Testis (tissue), 2 donors: ENCODE measurements at regions not wholly inside any gene's neighbourhood (a gene's known extent, or its start where the extent isn't known, plus 50 kb on each side); places are given as distances from the start of the nearest gene placed in this dataset.

Source experiments
- CTCF ChIP-seq, 3 experiments: fragments of 450-650 bp in 2 of 3; fragments of 200-600 bp in 1 of 3; sonication (generic) in 1 of 3; IDR thresholded peaks; one replicate each; pipeline ENCODE4 v1.5.1; 2016 to 2019; ENCODE audit warnings: antibody characterized with exemption in 3 of 3, mild to moderate bottlenecking in 2 of 3, moderate library complexity in 1 of 3
- POLR2A ChIP-seq: fragments of 450-650 bp; IDR thresholded peaks from one replicate; pipeline ENCODE4 v1.6.1; 2017; ENCODE audit warnings: antibody characterized with exemption, mild to moderate bottlenecking, moderate library complexity

- TF ChIP-seq CTCF (IDR thresholded peaks at IDR 0.05) (no peak), POLR2A (no peak)
These were observed 60.6 kb upstream of the SLC2A1 start for GRCh38 chr1:43019226-43019625.
